Neuronal stem cell (in vitro differentiated cells): ENCODE measurements at regions not wholly inside any gene's neighbourhood (a gene's known extent, or its start where the extent isn't known, plus 50 kb on each side); places are given as distances from the start of the nearest gene placed in this dataset.
"Not testable (repeated sequence)": the region's sequence is repeated elsewhere in the genome, so short reads cannot be mapped to it uniquely, and the experiment has no call there.

Source experiments
- DNase-seq: peaks from one replicate; pipeline ENCODE4 v3.0.0-alpha.2; 2013; ENCODE audit warnings: low spot score
- H2AFZ ChIP-seq: one replicate; pipeline ENCODE4 v1.6.1; 2013; ENCODE audit warnings: mild to moderate bottlenecking, low read length, inconsistent platforms
- H2AK5ac ChIP-seq: 2 replicates; pipeline ENCODE4 v1.6.1; 2013; ENCODE audit warnings: low read depth, mild to moderate bottlenecking, inconsistent platforms, low read length, moderate library complexity, mixed read lengths
- H2BK120ac ChIP-seq: 2 replicates; pipeline ENCODE4 v1.6.1; 2013; ENCODE audit warnings: low read depth, mild to moderate bottlenecking, inconsistent platforms, low read length, moderate library complexity, mixed read lengths
- H2BK12ac ChIP-seq: one replicate; pipeline ENCODE4 v1.6.1; 2013; ENCODE audit warnings: low read length, inconsistent platforms
- H2BK15ac ChIP-seq: 2 replicates; pipeline ENCODE4 v1.6.1; 2013; ENCODE audit warnings: mild to moderate bottlenecking, low read length, inconsistent platforms, mixed read lengths
- H2BK5ac ChIP-seq: one replicate; pipeline ENCODE4 v1.6.1; 2013; ENCODE audit warnings: inconsistent platforms, mild to moderate bottlenecking, low read length, moderate library complexity
- H3K14ac ChIP-seq: one replicate; pipeline ENCODE4 v1.6.1; 2013; ENCODE audit warnings: low read length, inconsistent platforms
- H3K18ac ChIP-seq: 2 replicates; pipeline ENCODE4 v1.6.1; 2013; ENCODE audit warnings: low read length, inconsistent platforms
- H3K23ac ChIP-seq: 2 replicates; pipeline ENCODE4 v1.6.1; 2013; ENCODE audit warnings: low read depth, mild to moderate bottlenecking, mixed read lengths, low read length, inconsistent platforms; ENCODE audit not compliant: poor library complexity
- H3K27ac ChIP-seq: replicated peaks from 3 replicates; pipeline ENCODE4 v1.5.1; 2013; ENCODE audit warnings: low read length, inconsistent platforms
- H3K27me3 ChIP-seq, 3 experiments: 2 replicates each; pipeline ENCODE4 v1.6.1; 2013; ENCODE audit warnings: low read length in 3 of 3, mild to moderate bottlenecking in 2 of 3, inconsistent platforms in 1 of 3, low read depth in 1 of 3, mixed read lengths in 1 of 3, moderate library complexity in 1 of 3; ENCODE audit not compliant: control insufficient read depth in 3 of 3, insufficient read depth in 3 of 3
- H3K36me3 ChIP-seq, 2 donors: replicated peaks in 1 of 2; 2 replicates each; pipeline ENCODE4 v1.6.1; 2013; ENCODE audit warnings: low read length in 2 of 2; ENCODE audit not compliant: control insufficient read depth in 2 of 2, insufficient read depth in 2 of 2
- H3K4ac ChIP-seq: 2 replicates; pipeline ENCODE4 v1.6.1; 2013; ENCODE audit warnings: inconsistent platforms, mild to moderate bottlenecking, low read length, moderate library complexity
- H3K4me1 ChIP-seq, 2 donors: 1 replicate in 1 of 2; 2 replicates in 1 of 2; pipeline ENCODE4 v1.6.1; 2013; ENCODE audit warnings: low read length in 2 of 2, low read depth in 1 of 2; ENCODE audit not compliant: control insufficient read depth in 2 of 2, insufficient read depth in 1 of 2
- H3K4me2 ChIP-seq: one replicate; pipeline ENCODE4 v1.6.1; 2013; ENCODE audit warnings: mild to moderate bottlenecking, low read length, inconsistent platforms; ENCODE audit not compliant: insufficient read depth, poor library complexity, severe bottlenecking
- H3K4me3 ChIP-seq, 2 donors: 2 replicates each; pipeline ENCODE4 v1.5.1; 2013; ENCODE audit warnings: low read length in 2 of 2, mild to moderate bottlenecking in 2 of 2, inconsistent platforms in 1 of 2, moderate library complexity in 1 of 2
- H3K79me1 ChIP-seq: one replicate; pipeline ENCODE4 v1.6.1; 2013; ENCODE audit warnings: low read depth, mild to moderate bottlenecking, inconsistent platforms, low read length, moderate library complexity
- H3K9ac ChIP-seq: one replicate; pipeline ENCODE4 v1.6.1; 2013; ENCODE audit warnings: mild to moderate bottlenecking, low read depth, low read length, inconsistent platforms; ENCODE audit not compliant: poor library complexity
- H3K9me3 ChIP-seq, 2 donors: replicated peaks in 1 of 2; 2 replicates each; pipeline versions ENCODE3 to v1.6.1; 2013; ENCODE audit warnings: low read length in 2 of 2, mild to moderate bottlenecking in 2 of 2, inconsistent platforms in 1 of 2, low read depth in 1 of 2, mixed read lengths in 1 of 2, moderate library complexity in 1 of 2; ENCODE audit not compliant: control insufficient read depth in 2 of 2, insufficient read depth in 1 of 2
- H4K8ac ChIP-seq: one replicate; pipeline ENCODE4 v1.6.1; 2013; ENCODE audit warnings: low read depth, mild to moderate bottlenecking, inconsistent platforms, low read length, moderate library complexity
- H4K91ac ChIP-seq: one replicate; pipeline ENCODE4 v1.6.1; 2013; ENCODE audit warnings: low read length, low read depth, mild to moderate bottlenecking, inconsistent platforms; ENCODE audit not compliant: poor library complexity
- WGBS, 2 donors: extraction: QIAGEN DNeasy Blood & Tissue Kit; methylation state at CpG; one replicate each; pipeline ENCODE4 v1.1.7; 2013; ENCODE audit warnings: missing lambda C conversion rate in 2 of 2, mixed read lengths in 1 of 2; ENCODE audit not compliant: insufficient read length in 2 of 2, insufficient replicate concordance in 1 of 2; ENCODE audit errors: extremely low coverage in 2 of 2; 5-methylcytosine and 5-hydroxymethylcytosine counted together

- Histone ChIP-seq H3K14ac (no peak overlapping the region), H3K18ac (no peak overlapping the region), H3K4ac (no peak overlapping the region), H3K4me1 (no peaks in the 10 kb centered on the region), H2BK120ac (no peak overlapping the region), H2AFZ (no peak overlapping the region), H3K27me3 (no peaks in the 10 kb centered on the region), H2BK12ac (no peak overlapping the region), H2BK5ac (no peak overlapping the region), H3K27ac (no peak overlapping the region), H4K91ac (no peak overlapping the region), H3K9me3 (no peaks in the 10 kb centered on the region), H2AK5ac (no peak overlapping the region), H3K4me3 (no peak overlapping the region), H4K8ac (no peak overlapping the region), H2BK15ac (no peak overlapping the region), H3K36me3 (no peaks in the 10 kb centered on the region), H3K79me1 (no peaks in the 10 kb centered on the region), H3K4me2 (no peak overlapping the region), H3K9ac (no peak overlapping the region), H3K23ac (no peak overlapping the region)
- WGBS, 2 donors = no CpG with 5 or more reads among the region's 5 CpGs
- no peak for DNase-seq
Measured at GRCh38 chr13:65275838-65276630, 1954.1 kb downstream of the PCDH9 start.

- H3K4me1 ChIP-seq = no peaks in the 10 kb centered on the region
Measured at GRCh38 chr13:65275108-65275507, 1955.0 kb downstream of the PCDH9 start.

GRCh38 chr13:65273811-65274420, 1956.2 kb downstream of the PCDH9 start:
- not testable (repeated sequence) for H2AFZ ChIP-seq, H3K4me3 ChIP-seq, H3K79me1 ChIP-seq, H3K4ac ChIP-seq, H2AK5ac ChIP-seq, H4K91ac ChIP-seq, H3K36me3 ChIP-seq, H2BK120ac ChIP-seq, H3K18ac ChIP-seq, H3K27me3 ChIP-seq, H3K14ac ChIP-seq, H2BK15ac ChIP-seq, H3K9me3 ChIP-seq, DNase-seq, H3K27ac ChIP-seq, H3K23ac ChIP-seq, H4K8ac ChIP-seq, H3K4me1 ChIP-seq, H3K4me2 ChIP-seq, H2BK12ac ChIP-seq, H2BK5ac ChIP-seq, H3K9ac ChIP-seq
- WGBS, 2 donors = no CpG with 5 or more reads among the region's 6 CpGs

More at GRCh38 chr13:65275108-65275507, 1955.0 kb downstream of the PCDH9 start:
- H2BK15ac ChIP-seq = no peak overlapping the region
- no peaks in the 10 kb centered on the region for H3K36me3 ChIP-seq
- H2BK12ac ChIP-seq = no peak overlapping the region
- H4K91ac ChIP-seq = no peak overlapping the region
- H3K79me1 ChIP-seq = no peaks in the 10 kb centered on the region
- H3K9ac ChIP-seq = no peak overlapping the region
- H3K23ac ChIP-seq = no peak overlapping the region
- H3K4ac ChIP-seq = no peak overlapping the region
- DNase-seq = no peak
- no peaks in the 10 kb centered on the region for H3K9me3 ChIP-seq
- no peak overlapping the region for H3K4me3 ChIP-seq
- H3K27ac ChIP-seq = no peak overlapping the region
- H2BK5ac ChIP-seq = no peak overlapping the region
- no peak overlapping the region for H3K14ac ChIP-seq
- no peak overlapping the region for H4K8ac ChIP-seq
- WGBS, 2 donors = no CpG with 5 or more reads among the region's 3 CpGs
- no peak overlapping the region for H2BK120ac ChIP-seq
- no peak overlapping the region for H3K4me2 ChIP-seq
- H3K27me3 ChIP-seq = no peaks in the 10 kb centered on the region
- no peak overlapping the region for H2AK5ac ChIP-seq
- H3K18ac ChIP-seq = no peak overlapping the region
- H2AFZ ChIP-seq = no peak overlapping the region

GRCh38 chr13:65268009-65268408, 1962.1 kb downstream of the PCDH9 start:
- no peak overlapping the region for H3K23ac ChIP-seq
- no peak overlapping the region for H2BK12ac ChIP-seq
- no peak overlapping the region for H2BK120ac ChIP-seq
- no peak for DNase-seq
- H3K4ac ChIP-seq = no peak overlapping the region
- H3K18ac ChIP-seq = no peak overlapping the region
- H3K4me2 ChIP-seq = no peak overlapping the region
- H2BK5ac ChIP-seq = no peak overlapping the region
- no peaks in the 10 kb centered on the region for H3K4me1 ChIP-seq
- no peak overlapping the region for H3K27ac ChIP-seq
- H3K27me3 ChIP-seq = no peaks in the 10 kb centered on the region
- H3K36me3 ChIP-seq = no peaks in the 10 kb centered on the region
- no peak overlapping the region for H3K4me3 ChIP-seq
- H4K91ac ChIP-seq = no peak overlapping the region
- no peak overlapping the region for H2AFZ ChIP-seq
- H2BK15ac ChIP-seq = no peak overlapping the region
- H3K79me1 ChIP-seq = no peaks in the 10 kb centered on the region
- H4K8ac ChIP-seq = no peak overlapping the region
- no peak overlapping the region for H3K9ac ChIP-seq
- no peak overlapping the region for H3K14ac ChIP-seq
- no peaks in the 10 kb centered on the region for H3K9me3 ChIP-seq
- no peak overlapping the region for H2AK5ac ChIP-seq
